IMR-90 (cell line): ENCODE measurements at regions not wholly inside any gene's neighbourhood (a gene's known extent, or its start where the extent isn't known, plus 50 kb on each side); places are given as distances from the start of the nearest gene placed in this dataset.

ENCODE experiments used
- ATAC-seq: fragments of 200-7000 bp; cut with Tn5 transposase; 2 replicates; pipeline ENCODE4 v1.9.1; 2020; ENCODE audit warnings: low read depth, mild to moderate bottlenecking, moderate library complexity
- BruUV-seq: library from RNA; stranded (reverse); fragments of 400-500 nt; replicated peaks from 2 replicates; lab custom pipeline; 2021; lab: Mats Ljungman, UMichigan
- CTCF ChIA-PET: fragments of 300-600 bp; formaldehyde crosslinking; extraction: SDS; loops from one replicate; lab custom pipeline; 2021; ENCODE audit warnings: antibody characterized with exemption; lab: Yijun Ruan, JAX
- POLR2A ChIA-PET: fragments of 300-600 bp; sonication (Branson Sonifier 250); formaldehyde crosslinking; loops from one replicate; lab custom pipeline; 2022; ENCODE audit warnings: antibody characterized with exemption; ENCODE audit not compliant: unreplicated experiment; lab: Charles Lee
- DNase-seq: peaks from one replicate; pipeline ENCODE4 v3.0.0; 2013
- H2AFZ ChIP-seq: replicated peaks from 2 replicates; pipeline ENCODE3; 2013; ENCODE audit warnings: low read length, mild to moderate bottlenecking; ENCODE audit not compliant: poor library complexity
- H2AK5ac ChIP-seq: 2 replicates; pipeline ENCODE4 v1.6.1; 2013; ENCODE audit warnings: low read depth, low read length, inconsistent platforms
- H2AK9ac ChIP-seq: replicated peaks from 2 replicates; pipeline ENCODE3; 2013; ENCODE audit warnings: mild to moderate bottlenecking, low read depth, low read length, moderate library complexity; ENCODE audit not compliant: poor library complexity
- H2BK120ac ChIP-seq: 2 replicates; pipeline ENCODE4 v1.6.1; 2013; ENCODE audit warnings: low read depth, low read length, inconsistent platforms
- H2BK15ac ChIP-seq: 3 replicates; pipeline ENCODE4 v1.6.1; 2013; ENCODE audit warnings: low read depth, low read length, inconsistent platforms
- H2BK20ac ChIP-seq: 2 replicates; pipeline ENCODE4 v1.6.1; 2013; ENCODE audit warnings: low read depth, mild to moderate bottlenecking, inconsistent platforms, low read length, moderate library complexity
- H2BK5ac ChIP-seq: 2 replicates; pipeline ENCODE4 v1.6.1; 2013; ENCODE audit warnings: mild to moderate bottlenecking, low read depth, low read length, inconsistent platforms; ENCODE audit not compliant: poor library complexity, severe bottlenecking
- H3K14ac ChIP-seq: replicated peaks from 2 replicates; pipeline ENCODE4 v1.6.1; 2013; ENCODE audit warnings: low read depth, low read length, inconsistent platforms
- H3K18ac ChIP-seq: 2 replicates; pipeline ENCODE4 v1.6.1; 2013; ENCODE audit warnings: low read depth, low read length, control low read depth
- H3K23ac ChIP-seq: 2 replicates; pipeline ENCODE4 v1.6.1; 2013; ENCODE audit warnings: low read depth, low read length, inconsistent platforms
- H3K27ac ChIP-seq: 2 replicates; pipeline ENCODE4 v1.5.1; 2013; ENCODE audit warnings: mild to moderate bottlenecking, control low read depth, low read length; ENCODE audit not compliant: insufficient read depth
- H3K27me3 ChIP-seq: 2 replicates; pipeline ENCODE4 v1.6.1; 2013; ENCODE audit warnings: low read length; ENCODE audit not compliant: control insufficient read depth, insufficient read depth
- H3K36me3 ChIP-seq: 2 replicates; pipeline ENCODE4 v1.6.1; 2013; ENCODE audit warnings: low read length, mixed read lengths; ENCODE audit not compliant: control insufficient read depth, insufficient read depth
- H3K4ac ChIP-seq: 2 replicates; pipeline ENCODE4 v1.6.1; 2013; ENCODE audit warnings: low read depth, low read length, inconsistent platforms
- H3K4me1 ChIP-seq: 2 replicates; pipeline ENCODE4 v1.6.1; 2013; ENCODE audit warnings: low read length, mixed read lengths; ENCODE audit not compliant: control insufficient read depth, insufficient read depth
- H3K4me2 ChIP-seq: 2 replicates; pipeline ENCODE4 v1.6.1; 2013; ENCODE audit warnings: low read depth, mild to moderate bottlenecking, control low read depth, low read length, moderate library complexity
- H3K4me3 ChIP-seq: 2 replicates; pipeline ENCODE4 v1.5.1; 2013; ENCODE audit warnings: low read depth, mild to moderate bottlenecking, control low read depth, low read length, moderate library complexity; ENCODE audit not compliant: insufficient read depth
- H3K56ac ChIP-seq: 2 replicates; pipeline ENCODE4 v1.6.1; 2013; ENCODE audit warnings: low read length, inconsistent platforms; ENCODE audit not compliant: insufficient read depth; ENCODE audit errors: extremely low read depth
- H3K79me1 ChIP-seq, 2 experiments: 2 replicates each; pipeline ENCODE4 v1.6.1; 2013; ENCODE audit warnings: low read length in 2 of 2, inconsistent platforms in 1 of 2, low read depth in 1 of 2
- H3K9ac ChIP-seq: 2 replicates; pipeline ENCODE4 v1.6.1; 2013; ENCODE audit warnings: low read depth, low read length, control low read depth
- H3K9me1 ChIP-seq: 2 replicates; pipeline ENCODE4 v1.6.1; 2013; ENCODE audit warnings: low read length, inconsistent platforms; ENCODE audit not compliant: insufficient read depth
- H3K9me3 ChIP-seq: 2 replicates; pipeline ENCODE4 v1.6.1; 2013; ENCODE audit warnings: low read length; ENCODE audit not compliant: control insufficient read depth, insufficient read depth
- H4K20me1 ChIP-seq: 2 replicates; pipeline ENCODE4 v1.6.1; 2013; ENCODE audit warnings: low read length, inconsistent platforms; ENCODE audit not compliant: insufficient read depth
- H4K5ac ChIP-seq: 2 replicates; pipeline ENCODE4 v1.6.1; 2013; ENCODE audit warnings: mild to moderate bottlenecking, low read depth, low read length, control low read depth
- H4K8ac ChIP-seq, 2 experiments: 2 replicates each; pipeline ENCODE4 v1.6.1; 2013; ENCODE audit warnings: low read depth in 2 of 2, low read length in 2 of 2, control low read depth in 1 of 2, inconsistent platforms in 1 of 2
- H4K91ac ChIP-seq: 2 replicates; pipeline ENCODE4 v1.6.1; 2013; ENCODE audit warnings: low read depth, low read length, inconsistent platforms; ENCODE audit not compliant: insufficient read depth
- CEBPB ChIP-seq: IDR thresholded peaks from 2 replicates; pipeline ENCODE4 v1.6.1; 2012; ENCODE audit warnings: low read depth, low read length, improper control_type of control experiment
- FOS ChIP-seq: fragments of 150-350 bp; IDR thresholded peaks from 2 replicates; pipeline ENCODE4 v1.6.1; 2016; ENCODE audit warnings: low read depth, low read length
- MAFK ChIP-seq: IDR thresholded peaks from 2 replicates; pipeline ENCODE4 v1.6.1; 2012; ENCODE audit warnings: low read depth, low read length, improper control_type of control experiment
- MAZ ChIP-seq: IDR thresholded peaks from 2 replicates; pipeline ENCODE4 v1.6.1; 2012; ENCODE audit warnings: low read depth, mild to moderate bottlenecking, low read length, improper control_type of control experiment, moderate library complexity, borderline replicate concordance
- RFX5 ChIP-seq: IDR thresholded peaks from 2 replicates; pipeline ENCODE4 v1.8.0; 2012; ENCODE audit warnings: low read depth, mild to moderate bottlenecking, low read length, moderate library complexity
- WGBS, 2 experiments: methylation state at CpG; one replicate each; pipeline versions ENCODE4 v1.1.5 to v1.1.7; 2013; ENCODE audit warnings: missing lambda C conversion rate in 2 of 2; ENCODE audit not compliant: insufficient read length in 1 of 2; ENCODE audit errors: extremely low coverage in 2 of 2; 5-methylcytosine and 5-hydroxymethylcytosine counted together
- dilution Hi-C: fragments of 300-500 bp; cut with HindIII; formaldehyde crosslinking; loops from one replicate; pipeline ENCODE4 v1.14.3; 2018; ENCODE audit warnings: low sequenced_read_pairs; ENCODE audit not compliant: unreplicated experiment
- in situ Hi-C: fragments of 300-500 bp; cut with MboI; formaldehyde crosslinking; loops from 3 replicates; pipeline ENCODE4 v1.14.3; 2019; ENCODE audit warnings: low sequenced_read_pairs, inconsistent platforms, mixed read lengths
- intact Hi-C: fragments of 100-400 bp; cut with micrococcal nuclease; formaldehyde crosslinking; loops from 2 replicates; pipeline ENCODE4 v1.10.0; 2022

- peak overlapping the region; percentile 99 for H3K4ac ChIP-seq
- peak overlapping the region; percentile 98 for H2BK120ac ChIP-seq
- peak overlapping the region; percentile 16 for H3K4me2 ChIP-seq
- peak overlapping the region; percentile 25 for H3K18ac ChIP-seq
- H3K4me1 ChIP-seq: peaks cover 21% of the 10 kb centered on the region
- H3K36me3 ChIP-seq: no peaks in the 10 kb centered on the region
- peak; percentile 35 for ATAC-seq
- peak overlapping the region; percentile 70 to 84 for H4K8ac ChIP-seq
- POLR2A ChIA-PET: interaction anchor here (1.0 kb wide), 1 partner anchor 142 kb away, joined by 3 read pairs; the partner anchor contains the start of gene TENT5A
- peak overlapping the region; percentile 75 for H3K27ac ChIP-seq
- peak; percentile 39 for DNase-seq
- H2AK9ac ChIP-seq: peak overlapping the region; percentile 47
- intact Hi-C loops: loop anchor here (2.0 to 10.0 kb wide), 3 partner anchors 102 to 280 kb away; no protein-coding TSS in a partner anchor
- H3K9me1 ChIP-seq: peaks cover 10% of the 10 kb centered on the region
- no CpG with 5 or more reads among the region's 6 CpGs for WGBS, 2 experiments
- TF ChIP-seq MAZ: no peak
- TF ChIP-seq MAFK: no peak
- no peak for TF ChIP-seq RFX5
- TF ChIP-seq FOS: no peak
- no peak for TF ChIP-seq CEBPB
- in situ Hi-C loops: no loop called here
- peak overlapping the region; percentile 99 for H2BK20ac ChIP-seq
- no peaks in the 10 kb centered on the region for H3K79me1 ChIP-seq
- H3K14ac ChIP-seq: peak overlapping the region; percentile 91
- peak overlapping the region; percentile 42; the same call in 1 of the 2 replicates for H3K9ac ChIP-seq
- H4K20me1 ChIP-seq: no peaks in the 10 kb centered on the region; the same call in 1 of the 2 replicates
- no TSS peak for BruUV-seq
- H2AK5ac ChIP-seq: peak overlapping the region; percentile 96
- H3K9me3 ChIP-seq: no peaks in the 10 kb centered on the region
- peak overlapping the region; percentile 95; the same call in 2 of the 3 replicates for H2BK15ac ChIP-seq
- H3K27me3 ChIP-seq: no peaks in the 10 kb centered on the region
- dilution Hi-C loops: no loop called here
- peak overlapping the region; percentile 92 for H3K23ac ChIP-seq
- H3K56ac ChIP-seq: peak overlapping the region; percentile 82
- peak overlapping the region; percentile 94 for H2BK5ac ChIP-seq
- H2AFZ ChIP-seq: peak overlapping the region; percentile 77
- CTCF ChIA-PET: no interaction called here
- peak overlapping the region; percentile 8 for H4K5ac ChIP-seq
- H4K91ac ChIP-seq: peak overlapping the region; percentile 96
- H3K4me3 ChIP-seq: peak overlapping the region; percentile 0; the same call in 1 of the 2 replicates
Observed at GRCh38 chr6:81894788-81895271, 142.3 kb upstream of the TENT5A start.
